Esophagus squamous epithelium (tissue), 5 donors: ENCODE measurements at regions not wholly inside any gene's neighbourhood (a gene's known extent, or its start where the extent isn't known, plus 50 kb on each side); places are given as distances from the start of the nearest gene placed in this dataset.
A peak's percentile ranks its signal among the peaks of the same experiment; 100 is the strongest.

ENCODE experiments used
- DNase-seq: peaks from one replicate; lab custom pipeline; 2025; lab: John Stamatoyannopoulos, UW
- H3K27ac ChIP-seq, 4 donors: fragments of 200-600 bp; sonication (generic); one replicate each; pipeline ENCODE4 v1.5.1; 2016 to 2019; ENCODE audit warnings: mild to moderate bottlenecking in 1 of 4
- H3K27me3 ChIP-seq, 4 donors: fragments of 200-600 bp; sonication (generic); 1 replicate in 3 of 4; 2 replicates in 1 of 4; pipeline versions ENCODE4 v1.5.1 to v1.6.0; 2017 to 2021; ENCODE audit warnings: antibody characterized with exemption in 1 of 4
- H3K36me3 ChIP-seq, 3 donors: fragments of 200-600 bp; sonication (generic); one replicate each; pipeline ENCODE4 v1.5.1; 2016 to 2019
- H3K4me1 ChIP-seq, 3 donors: fragments of 200-600 bp; sonication (generic); one replicate each; pipeline ENCODE4 v1.5.1; 2017 to 2019
- H3K4me3 ChIP-seq, 4 donors: fragments of 200-600 bp; sonication (generic); 1 replicate in 3 of 4; 2 replicates in 1 of 4; pipeline ENCODE4 v1.5.1; 2016 to 2019; ENCODE audit warnings: mild to moderate bottlenecking in 2 of 4, moderate library complexity in 1 of 4
- H3K9me3 ChIP-seq, 3 donors: fragments of 200-600 bp; sonication (generic); one replicate each; pipeline ENCODE4 v1.5.1; 2016 to 2019
- CTCF ChIP-seq, 6 experiments: fragments of 450-650 bp in 4 of 6; fragments of 200-600 bp in 2 of 6; sonication (generic) in 2 of 6; IDR thresholded peaks; one replicate each; pipeline ENCODE4 v1.5.1; 2016 to 2019; ENCODE audit warnings: antibody characterized with exemption in 6 of 6, mild to moderate bottlenecking in 4 of 6, moderate library complexity in 4 of 6
- POLR2A ChIP-seq, 4 donors: fragments of 450-650 bp; IDR thresholded peaks; one replicate each; pipeline ENCODE4 v1.6.1; 2017; ENCODE audit warnings: antibody characterized with exemption in 4 of 4, mild to moderate bottlenecking in 4 of 4, moderate library complexity in 3 of 4
- WGBS, 2 donors: methylation state at CpG; one replicate each; pipeline ENCODE4 v1.1.5; 2018; 5-methylcytosine and 5-hydroxymethylcytosine counted together
- intact Hi-C: fragments of 100-400 bp; cut with DNase I; formaldehyde crosslinking; loops from one replicate; pipeline ENCODE4 v1.15.0; 2022
- donor health status: DM: yes; HTN: yes; CAD: no.

DNA sequence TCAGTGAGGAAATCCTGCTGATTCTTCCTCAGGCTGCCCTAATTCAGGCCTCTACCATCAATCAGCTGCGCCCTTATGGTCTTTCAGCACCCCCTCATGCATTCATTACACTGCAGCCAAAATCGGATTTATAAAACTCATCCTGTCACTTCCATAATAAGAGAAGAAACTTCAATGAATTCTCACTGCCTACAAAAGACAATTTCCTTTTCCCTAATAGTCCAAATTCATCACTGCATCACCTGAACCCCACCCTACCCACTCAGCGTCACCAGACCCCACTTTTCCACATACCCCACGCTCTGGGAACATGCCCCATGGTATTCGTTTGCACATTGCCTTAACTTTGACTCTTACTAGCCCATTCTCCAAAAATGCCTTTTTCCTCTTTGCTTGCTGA, 92.0 kb downstream of the C13orf42 start:
- intact Hi-C loops, result no loop called here
- no peak for DNase-seq
- H3K4me3 ChIP-seq, result no peak overlapping the region
- no peak for TF ChIP-seq CTCF (IDR thresholded peaks at IDR 0.05)
- no peak for TF ChIP-seq POLR2A (IDR thresholded peaks at IDR 0.05)
- no peaks in the 10 kb centered on the region for H3K36me3 ChIP-seq
- WGBS, 2 donors, result 83 to 87% methylated on average over 5 of the region's 5 CpGs
- no peaks in the 10 kb centered on the region for H3K4me1 ChIP-seq
- peaks cover 0 to 6% (median 0%) of the 10 kb centered on the region in 3 donors for H3K9me3 ChIP-seq
- no peak overlapping the region for H3K27ac ChIP-seq
- H3K27me3 ChIP-seq, result no peaks in the 10 kb centered on the region

DNA sequence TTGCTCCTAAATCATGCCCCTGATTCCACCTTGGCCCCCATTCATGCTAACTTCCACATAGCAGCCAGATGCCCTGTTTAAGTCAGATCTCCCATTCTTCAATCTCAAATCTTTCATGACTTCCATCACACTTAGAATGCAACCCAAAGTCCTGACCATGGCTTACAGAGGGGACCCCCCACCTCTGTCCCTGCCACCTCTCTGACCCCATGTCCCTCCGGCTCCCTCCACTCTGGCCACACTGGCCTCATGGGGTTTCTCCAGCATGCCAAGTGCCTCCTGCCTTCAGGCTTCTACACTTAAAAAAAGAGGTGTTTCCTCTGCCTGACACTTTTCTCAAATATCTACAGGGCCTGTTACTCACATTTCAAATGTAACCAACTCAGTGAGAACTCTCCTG, 93.6 kb downstream of the C13orf42 start:
- Histone ChIP-seq H3K4me1 (no peaks in the 10 kb centered on the region), H3K27me3 (no peaks in the 10 kb centered on the region), H3K36me3 (no peaks in the 10 kb centered on the region), H3K27ac (no peak overlapping the region), H3K9me3 (peaks cover 0 to 7% (median 0%) of the 10 kb centered on the region in 3 donors), H3K4me3 (no peak overlapping the region)
- no peak for TF ChIP-seq CTCF (IDR thresholded peaks at IDR 0.05)
- no peak for TF ChIP-seq POLR2A (IDR thresholded peaks at IDR 0.05)
- no peak for DNase-seq
- 83 to 86% methylated on average over 1 of the region's 1 CpG for WGBS, 2 donors
- intact Hi-C loops, result no loop called here

DNA sequence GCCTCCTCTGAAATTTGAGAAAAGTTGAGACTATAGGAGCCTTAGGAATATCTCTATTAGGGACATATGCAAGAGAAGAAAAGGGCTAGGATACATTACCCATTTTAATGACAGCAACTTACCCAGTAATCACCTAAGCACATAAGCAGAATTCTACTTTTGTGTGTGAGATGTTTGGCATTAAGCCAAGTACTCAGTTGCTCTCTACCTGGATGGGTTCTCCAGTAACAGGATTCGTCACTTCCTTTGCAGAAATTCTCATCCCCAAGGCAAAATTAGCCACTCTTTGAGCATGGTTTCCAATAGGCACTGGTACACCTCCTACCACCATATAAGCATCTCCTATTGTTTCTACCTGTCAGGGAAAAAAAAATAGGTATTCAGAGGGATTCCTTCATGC, 95.1 kb downstream of the C13orf42 start:
- Histone ChIP-seq H3K4me1 (no peaks in the 10 kb centered on the region), H3K9me3 (peaks cover 0 to 7% (median 0%) of the 10 kb centered on the region in 3 donors), H3K27ac (no peak overlapping the region), H3K36me3 (no peaks in the 10 kb centered on the region), H3K4me3 (no peak overlapping the region), H3K27me3 (no peaks in the 10 kb centered on the region)
- DNase-seq, result no peak
- intact Hi-C loops, result no loop called here
- TF ChIP-seq CTCF (IDR thresholded peaks at IDR 0.05) (no peak), POLR2A (IDR thresholded peaks at IDR 0.05) (no peak)
- 33 to 78% methylated on average over 1 of the region's 1 CpG for WGBS, 2 donors

DNA sequence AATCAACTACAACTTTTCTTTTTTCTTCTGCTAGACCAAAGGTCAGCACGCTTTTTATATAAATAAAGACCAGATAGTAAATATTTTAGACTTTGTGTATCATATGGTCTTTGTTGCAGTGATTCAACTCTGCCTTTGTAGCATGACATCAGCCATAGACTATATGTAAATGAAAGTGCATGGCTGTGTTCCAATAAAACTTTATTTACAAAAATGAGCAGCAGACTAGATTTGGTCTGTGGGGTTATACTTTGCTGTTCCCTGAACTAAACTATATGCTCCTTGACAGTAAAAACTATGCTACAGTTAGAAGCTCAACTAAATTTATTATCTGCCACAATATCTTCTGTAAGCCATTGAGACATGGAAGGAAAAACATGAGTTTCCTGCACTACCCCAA, 100.0 kb downstream of the RNASEH2B start:
- Histone ChIP-seq H3K4me1 (peaks cover 0 to 12% (median 0%) of the 10 kb centered on the region in 3 donors), H3K27ac (no peak overlapping the region), H3K4me3 (no peak overlapping the region), H3K9me3 (peaks cover 0 to 7% (median 0%) of the 10 kb centered on the region in 3 donors), H3K36me3 (no peaks in the 10 kb centered on the region), H3K27me3 (peaks cover 0 to 8% (median 0%) of the 10 kb centered on the region in 4 donors)
- 82% methylated on average over 1 of the region's 1 CpG for WGBS, 2 donors
- DNase-seq, result no peak
- TF ChIP-seq POLR2A (IDR thresholded peaks at IDR 0.05) (no peak), CTCF (IDR thresholded peaks at IDR 0.05) (no peak)
- intact Hi-C loops, result no loop called here

- peak overlapping the region in 1 of 4 donors; percentile 68 for H3K27ac ChIP-seq
- H3K27me3 ChIP-seq, result peaks cover 0 to 8% (median 0%) of the 10 kb centered on the region in 4 donors
- H3K4me1 ChIP-seq, result peaks cover 0 to 12% (median 0%) of the 10 kb centered on the region in 3 donors
- DNase-seq, result no peak
- H3K4me3 ChIP-seq, result no peak overlapping the region
- H3K9me3 ChIP-seq, result no peaks in the 10 kb centered on the region
- intact Hi-C loops, result no loop called here
- no peak for TF ChIP-seq POLR2A (IDR thresholded peaks at IDR 0.05)
- 73 to 80% methylated on average over 3 of the region's 3 CpGs for WGBS, 2 donors
- H3K36me3 ChIP-seq, result no peaks in the 10 kb centered on the region
These were observed 97.6 kb downstream of the RNASEH2B start for GRCh38 chr13:51007216-51007615.
